DMS53 treated with DMSO at 0.1 percent for 48 hours (cell line): ENCODE measurements at regions not wholly inside any gene's neighbourhood (a gene's known extent, or its start where the extent isn't known, plus 50 kb on each side); places are given as distances from the start of the nearest gene placed in this dataset.
"Not testable (repeated sequence)": the region's sequence is repeated elsewhere in the genome, so short reads cannot be mapped to it uniquely, and the experiment has no call there.

ENCODE experiments used
- DNase-seq: peaks from one replicate; lab custom pipeline; 2025; ENCODE audit not compliant: unreplicated experiment; lab: John Stamatoyannopoulos, UW

GRCh38 chr21:18114810-18115209 is 129.8 kb upstream of the CHODL start:
- no peak for DNase-seq

GRCh38 chr21:18104802-18105201 is 139.8 kb upstream of the CHODL start:
- no peak for DNase-seq

- not testable (repeated sequence) for DNase-seq
Measured at GRCh38 chr21:18096413-18096812, 148.2 kb upstream of the CHODL start.

GRCh38 chr21:18089786-18090185 is 154.8 kb upstream of the CHODL start:
- no peak for DNase-seq

- DNase-seq: no peak
Measured at GRCh38 chr21:18070392-18070791, 174.2 kb upstream of the CHODL start.

- DNase-seq: no peak
Measured at GRCh38 chr21:18069875-18070274, 174.8 kb upstream of the CHODL start.

GRCh38 chr21:18060402-18060801 is 184.2 kb upstream of the CHODL start:
- no peak for DNase-seq

GRCh38 chr21:18058731-18059398 is 185.8 kb upstream of the CHODL start:
- DNase-seq: no peak

- no peak for DNase-seq
Measured at GRCh38 chr21:18053151-18053550, 191.5 kb upstream of the CHODL start.

GRCh38 chr21:18049461-18049860 is 195.2 kb upstream of the CHODL start:
- DNase-seq: no peak

- DNase-seq: peak; percentile 18
Measured at GRCh38 chr21:18041012-18041411, 203.6 kb upstream of the CHODL start.

GRCh38 chr21:18030248-18030647 is 211.1 kb upstream of the C21orf91 start:
- no peak for DNase-seq

- DNase-seq: no peak
Measured at GRCh38 chr21:18026359-18026758, 207.2 kb upstream of the C21orf91 start.

GRCh38 chr21:18023711-18024110 is 204.6 kb upstream of the C21orf91 start:
- no peak for DNase-seq

- DNase-seq: no peak
Measured at GRCh38 chr21:18023157-18023556, 204.0 kb upstream of the C21orf91 start.

GRCh38 chr21:18007121-18007520 is 188.0 kb upstream of the C21orf91 start:
- DNase-seq: no peak

- DNase-seq: no peak
Measured at GRCh38 chr21:18006691-18007090, 187.5 kb upstream of the C21orf91 start.

- no peak for DNase-seq
Measured at GRCh38 chr21:18002393-18002792, 183.2 kb upstream of the C21orf91 start.

- DNase-seq: no peak
Measured at GRCh38 chr21:18000981-18001686, 182.0 kb upstream of the C21orf91 start.

- not testable (repeated sequence) for DNase-seq
Measured at GRCh38 chr21:17998599-17998998, 179.4 kb upstream of the C21orf91 start.

- no peak for DNase-seq
Measured at GRCh38 chr21:17989780-17990179, 170.6 kb upstream of the C21orf91 start.

GRCh38 chr21:17988102-17988437 is 168.9 kb upstream of the C21orf91 start:
- no peak for DNase-seq
